Ovary (tissue), 1 donor: ENCODE measurements at regions not wholly inside any gene's neighbourhood (a gene's known extent, or its start where the extent isn't known, plus 50 kb on each side); places are given as distances from the start of the nearest gene placed in this dataset.

Experiments used
- EP300 ChIP-seq: sonication (generic); formaldehyde crosslinking; IDR thresholded peaks from one replicate; pipeline ENCODE4 v1.6.1; 2017; ENCODE audit warnings: antibody characterized with exemption
- POLR2A ChIP-seq: fragments of 450-650 bp; IDR thresholded peaks from one replicate; pipeline ENCODE4 v1.6.1; 2017; ENCODE audit warnings: antibody characterized with exemption, mild to moderate bottlenecking, moderate library complexity

- TF ChIP-seq POLR2A: no peak
- no peak for TF ChIP-seq EP300
Observed at GRCh38 chr14:104428860-104429259, 150.7 kb upstream of the C14orf180 start.
